ENCODE measurements at regions not wholly inside any gene's neighbourhood (a gene's known extent, or its start where the extent isn't known, plus 50 kb on each side); places are given as distances from the start of the nearest gene placed in this dataset.

DNA sequence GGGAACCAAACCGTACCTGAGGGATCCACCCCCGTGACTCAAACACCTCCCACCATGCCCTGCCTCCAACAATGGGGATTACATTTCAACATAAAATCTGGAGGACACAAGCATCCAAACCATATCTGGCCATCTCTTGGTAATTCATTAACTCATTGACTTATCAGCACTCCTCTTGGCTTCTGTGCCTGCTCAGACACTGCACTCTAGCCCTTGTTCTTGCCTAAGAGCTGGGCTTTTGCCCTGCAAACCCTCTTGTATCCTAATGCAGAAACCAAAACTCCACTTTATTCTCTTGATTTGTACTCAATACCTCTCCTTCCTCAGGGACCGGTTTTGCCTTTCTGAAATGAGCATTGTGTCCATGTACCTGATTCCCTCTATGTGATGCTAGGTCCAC, 330.2 kb upstream of the FZD8 start:
- H3K18ac ChIP-seq (ENCODE audit: low read depth, low read length), result no peak overlapping the region
- H3K4me1 ChIP-seq (ENCODE audit: control insufficient read depth, insufficient read depth, low read length), result no peaks in the 10 kb centered on the region
- no peak overlapping the region for H4K91ac ChIP-seq (ENCODE audit: insufficient read depth, low read depth, low read length)
- H2AK9ac ChIP-seq (replicated peaks; ENCODE audit: low read depth, low read length, poor library complexity), result no peak overlapping the region
- intact Hi-C loops (cut with micrococcal nuclease), result no loop called here
- no peak overlapping the region for H2AK5ac ChIP-seq (ENCODE audit: low read depth, low read length)
- H3K27me3 ChIP-seq (ENCODE audit: control insufficient read depth, insufficient read depth, low read length), result peaks cover 12% of the 10 kb centered on the region
- dilution Hi-C loops (cut with HindIII; ENCODE audit: low sequenced_read_pairs, unreplicated experiment), result no loop called here
- no peaks in the 10 kb centered on the region for H3K79me1 ChIP-seq (ENCODE audit: low read depth in 1 of 2, low read length in 2 of 2)
- no peak overlapping the region for H3K27ac ChIP-seq (ENCODE audit: insufficient read depth, low read length)
- in situ Hi-C loops (cut with MboI; ENCODE audit: low sequenced_read_pairs), result no loop called here
- no peak overlapping the region for H4K5ac ChIP-seq (ENCODE audit: low read depth, low read length)
- no peak overlapping the region for H3K4ac ChIP-seq (ENCODE audit: low read depth, low read length)
- H4K8ac ChIP-seq (ENCODE audit: low read depth in 2 of 2, low read length in 2 of 2), result no peak overlapping the region
- DNase-seq (no peak), ATAC-seq (ENCODE audit: low read depth) (no peak)
- no peak overlapping the region for H2BK15ac ChIP-seq (ENCODE audit: low read depth, low read length)
- BruUV-seq (replicated peaks), result no TSS peak
- H2AFZ ChIP-seq (replicated peaks; ENCODE audit: low read length, poor library complexity), result no peak overlapping the region
- H3K14ac ChIP-seq (replicated peaks; ENCODE audit: low read depth, low read length), result no peak overlapping the region
- POLR2A ChIA-PET (ENCODE audit: unreplicated experiment), result no interaction called here
- H3K9ac ChIP-seq (ENCODE audit: low read depth, low read length), result no peak overlapping the region
- H3K23ac ChIP-seq (ENCODE audit: low read depth, low read length), result no peak overlapping the region
- no peak overlapping the region for H3K4me3 ChIP-seq (ENCODE audit: insufficient read depth, low read depth, low read length)
- H3K9me3 ChIP-seq (ENCODE audit: control insufficient read depth, insufficient read depth, low read length), result no peaks in the 10 kb centered on the region
- no peaks in the 10 kb centered on the region for H3K36me3 ChIP-seq (ENCODE audit: control insufficient read depth, insufficient read depth, low read length)
- no peak overlapping the region for H2BK5ac ChIP-seq (ENCODE audit: low read depth, low read length, poor library complexity, severe bottlenecking)
- no peak overlapping the region for H3K4me2 ChIP-seq (ENCODE audit: low read depth, low read length)
- H3K9me1 ChIP-seq (ENCODE audit: insufficient read depth, low read length), result no peaks in the 10 kb centered on the region
- CTCF ChIA-PET, result no interaction called here
- H2BK120ac ChIP-seq (ENCODE audit: low read depth, low read length), result no peak overlapping the region
- no CpG with 5 or more reads among the region's 3 CpGs for WGBS, 2 experiments (ENCODE audit: extremely low coverage in 2 of 2, insufficient read length in 1 of 2)
- no peak overlapping the region for H2BK20ac ChIP-seq (ENCODE audit: low read depth, low read length)
- H4K20me1 ChIP-seq (ENCODE audit: insufficient read depth, low read length), result no peaks in the 10 kb centered on the region
- H3K56ac ChIP-seq (ENCODE audit: extremely low read depth, insufficient read depth, low read length), result no peak overlapping the region
- no peak for TF ChIP-seq RFX5 (IDR thresholded peaks at IDR 0.05; ENCODE audit: low read depth, low read length)
- no peak for TF ChIP-seq POLR2A (IDR thresholded peaks at IDR 0.05; ENCODE audit: low read depth, low read length)
- TF ChIP-seq FOS (IDR thresholded peaks at IDR 0.05; ENCODE audit: low read depth, low read length), result no peak
- TF ChIP-seq SMC3 (IDR thresholded peaks at IDR 0.05; ENCODE audit: low read depth, low read length), result no peak
- TF ChIP-seq NFE2L2 (IDR thresholded peaks at IDR 0.05; ENCODE audit: low read depth, low read length), result no peak
- TF ChIP-seq CHD1 (IDR thresholded peaks at IDR 0.05; ENCODE audit: low read depth, low read length), result no peak
- TF ChIP-seq, protein P1, sequence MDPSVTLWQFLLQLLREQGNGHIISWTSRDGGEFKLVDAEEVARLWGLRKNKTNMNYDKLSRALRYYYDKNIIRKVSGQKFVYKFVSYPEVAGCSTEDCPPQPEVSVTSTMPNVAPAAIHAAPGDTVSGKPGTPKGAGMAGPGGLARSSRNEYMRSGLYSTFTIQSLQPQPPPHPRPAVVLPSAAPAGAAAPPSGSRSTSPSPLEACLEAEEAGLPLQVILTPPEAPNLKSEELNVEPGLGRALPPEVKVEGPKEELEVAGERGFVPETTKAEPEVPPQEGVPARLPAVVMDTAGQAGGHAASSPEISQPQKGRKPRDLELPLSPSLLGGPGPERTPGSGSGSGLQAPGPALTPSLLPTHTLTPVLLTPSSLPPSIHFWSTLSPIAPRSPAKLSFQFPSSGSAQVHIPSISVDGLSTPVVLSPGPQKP (IDR thresholded peaks at IDR 0.05; ENCODE audit: borderline replicate concordance, low read depth, low read length), result no peak
- TF ChIP-seq, protein P2, sequence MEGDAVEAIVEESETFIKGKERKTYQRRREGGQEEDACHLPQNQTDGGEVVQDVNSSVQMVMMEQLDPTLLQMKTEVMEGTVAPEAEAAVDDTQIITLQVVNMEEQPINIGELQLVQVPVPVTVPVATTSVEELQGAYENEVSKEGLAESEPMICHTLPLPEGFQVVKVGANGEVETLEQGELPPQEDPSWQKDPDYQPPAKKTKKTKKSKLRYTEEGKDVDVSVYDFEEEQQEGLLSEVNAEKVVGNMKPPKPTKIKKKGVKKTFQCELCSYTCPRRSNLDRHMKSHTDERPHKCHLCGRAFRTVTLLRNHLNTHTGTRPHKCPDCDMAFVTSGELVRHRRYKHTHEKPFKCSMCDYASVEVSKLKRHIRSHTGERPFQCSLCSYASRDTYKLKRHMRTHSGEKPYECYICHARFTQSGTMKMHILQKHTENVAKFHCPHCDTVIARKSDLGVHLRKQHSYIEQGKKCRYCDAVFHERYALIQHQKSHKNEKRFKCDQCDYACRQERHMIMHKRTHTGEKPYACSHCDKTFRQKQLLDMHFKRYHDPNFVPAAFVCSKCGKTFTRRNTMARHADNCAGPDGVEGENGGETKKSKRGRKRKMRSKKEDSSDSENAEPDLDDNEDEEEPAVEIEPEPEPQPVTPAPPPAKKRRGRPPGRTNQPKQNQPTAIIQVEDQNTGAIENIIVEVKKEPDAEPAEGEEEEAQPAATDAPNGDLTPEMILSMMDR (conservative IDR thresholded peaks at IDR 0.05; ENCODE audit: low read depth, low read length), result no peak
- TF ChIP-seq CEBPB (IDR thresholded peaks at IDR 0.05; ENCODE audit: low read depth, low read length), result no peak
- TF ChIP-seq MXI1 (IDR thresholded peaks at IDR 0.05; ENCODE audit: borderline replicate concordance, low read depth, low read length), result no peak

All from IMR-90 (cell line).